C4-2B (cell line): ENCODE measurements at regions not wholly inside any gene's neighbourhood (a gene's known extent, or its start where the extent isn't known, plus 50 kb on each side); places are given as distances from the start of the nearest gene placed in this dataset.

ENCODE experiments used
- H3K27ac ChIP-seq: fragments of 450-650 bp; 2 replicates; pipeline ENCODE4 v1.5.1; 2017
- ZFX ChIP-seq: fragments of 450-650 bp; IDR thresholded peaks from 2 replicates; pipeline ENCODE4 v1.6.1; 2017
- TF ChIP-seq, protein P1 (sequence below): fragments of 450-650 bp; conservative IDR thresholded peaks from 2 replicates; pipeline ENCODE4 v1.5.1; 2017; ENCODE audit warnings: mild to moderate bottlenecking

DNA sequence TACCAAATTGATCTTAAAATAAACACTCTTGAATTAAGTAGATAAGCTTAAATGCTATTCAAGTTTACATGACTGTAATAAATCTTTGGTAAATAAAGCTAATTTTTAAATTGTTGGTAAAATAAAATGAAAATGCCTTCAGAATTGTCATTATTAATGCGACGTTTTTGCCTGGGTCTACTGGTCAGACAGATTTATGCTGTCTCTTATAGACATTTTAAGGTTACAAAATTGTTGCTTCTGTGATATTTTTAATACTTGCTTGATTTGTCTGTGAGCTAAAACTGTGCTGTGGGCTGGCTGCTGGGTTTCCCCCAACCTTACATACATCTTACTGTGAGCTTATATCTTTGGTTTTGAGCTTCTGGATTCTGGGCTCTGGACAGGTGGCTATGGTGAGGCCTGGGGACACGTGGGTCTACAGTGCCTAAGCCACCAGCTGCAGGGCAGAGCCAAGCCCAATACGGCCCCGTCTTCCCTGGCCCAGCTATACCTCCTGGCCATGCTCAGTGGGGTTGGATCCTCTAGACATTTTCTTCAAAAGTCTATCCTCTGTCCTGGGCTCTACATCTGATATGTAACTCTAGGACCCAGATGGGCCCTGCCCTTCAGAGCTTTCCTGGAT is 81.4 kb downstream of the ETS2 start:
- no peak overlapping the region for H3K27ac ChIP-seq
- TF ChIP-seq ZFX, result no peak
- TF ChIP-seq, protein P1, sequence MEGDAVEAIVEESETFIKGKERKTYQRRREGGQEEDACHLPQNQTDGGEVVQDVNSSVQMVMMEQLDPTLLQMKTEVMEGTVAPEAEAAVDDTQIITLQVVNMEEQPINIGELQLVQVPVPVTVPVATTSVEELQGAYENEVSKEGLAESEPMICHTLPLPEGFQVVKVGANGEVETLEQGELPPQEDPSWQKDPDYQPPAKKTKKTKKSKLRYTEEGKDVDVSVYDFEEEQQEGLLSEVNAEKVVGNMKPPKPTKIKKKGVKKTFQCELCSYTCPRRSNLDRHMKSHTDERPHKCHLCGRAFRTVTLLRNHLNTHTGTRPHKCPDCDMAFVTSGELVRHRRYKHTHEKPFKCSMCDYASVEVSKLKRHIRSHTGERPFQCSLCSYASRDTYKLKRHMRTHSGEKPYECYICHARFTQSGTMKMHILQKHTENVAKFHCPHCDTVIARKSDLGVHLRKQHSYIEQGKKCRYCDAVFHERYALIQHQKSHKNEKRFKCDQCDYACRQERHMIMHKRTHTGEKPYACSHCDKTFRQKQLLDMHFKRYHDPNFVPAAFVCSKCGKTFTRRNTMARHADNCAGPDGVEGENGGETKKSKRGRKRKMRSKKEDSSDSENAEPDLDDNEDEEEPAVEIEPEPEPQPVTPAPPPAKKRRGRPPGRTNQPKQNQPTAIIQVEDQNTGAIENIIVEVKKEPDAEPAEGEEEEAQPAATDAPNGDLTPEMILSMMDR, result no peak

DNA sequence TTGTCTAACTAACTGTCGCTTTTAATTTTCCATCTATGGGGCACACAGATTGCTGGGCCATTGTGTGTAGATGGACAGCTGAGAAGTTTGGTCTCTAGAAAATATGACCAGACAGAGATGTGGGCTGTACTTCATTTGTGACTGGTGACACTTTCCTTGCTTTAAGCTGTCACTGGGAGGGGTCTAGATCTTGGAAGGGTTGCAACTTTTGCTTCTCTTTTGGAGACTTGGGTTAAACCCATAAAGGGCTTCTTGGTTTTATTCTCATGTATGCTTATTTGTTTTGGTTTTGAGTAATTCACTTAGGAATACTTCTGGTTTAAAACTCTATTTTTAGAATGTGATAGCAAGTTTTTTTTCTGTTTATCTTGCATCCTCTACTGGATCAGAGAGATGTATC is 80.2 kb downstream of the ETS2 start:
- no peak overlapping the region for H3K27ac ChIP-seq
- TF ChIP-seq, protein P1, result no peak
- TF ChIP-seq ZFX, result no peak

DNA sequence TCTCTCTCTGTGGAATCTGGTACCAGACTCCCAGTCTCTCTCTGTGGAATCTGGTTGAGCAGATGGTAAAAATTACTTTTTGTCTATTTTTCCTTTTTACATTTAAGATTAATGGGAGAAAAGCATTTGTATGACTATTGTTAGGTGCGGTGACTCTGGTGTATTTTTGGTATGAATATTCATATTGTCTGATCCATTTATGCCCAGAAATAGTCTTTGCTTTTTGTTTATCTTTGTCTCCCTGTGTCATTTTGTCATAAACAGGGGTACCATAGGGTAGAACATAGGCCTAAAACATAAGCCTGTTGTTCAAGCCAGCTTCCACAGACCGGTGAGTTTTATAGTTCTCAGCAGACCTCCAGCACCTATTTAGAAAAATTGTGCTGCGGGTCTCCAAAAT is 78.7 kb downstream of the ETS2 start:
- TF ChIP-seq, protein P1, result no peak
- no peak for TF ChIP-seq ZFX
- H3K27ac ChIP-seq, result no peak overlapping the region

DNA sequence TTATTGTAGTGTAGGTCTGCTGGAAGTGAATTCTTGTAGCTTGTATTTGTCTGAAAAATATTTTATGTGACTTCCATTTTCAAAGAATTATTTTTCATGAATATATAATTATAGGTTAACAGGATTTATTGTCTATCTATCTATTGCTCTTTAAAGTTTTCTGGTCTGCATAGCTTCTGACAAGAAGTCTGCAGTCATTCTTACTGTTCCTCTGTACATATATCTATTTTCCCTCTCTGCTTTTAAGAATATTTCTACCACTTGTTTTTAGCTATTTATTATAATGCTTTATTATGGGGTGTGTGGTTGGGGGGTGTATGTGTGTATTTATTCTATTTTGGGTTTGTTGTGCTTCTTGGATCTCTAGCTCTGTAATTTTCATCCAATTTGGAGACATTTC is 77.4 kb downstream of the ETS2 start:
- no peak overlapping the region for H3K27ac ChIP-seq
- TF ChIP-seq, protein P1, result no peak
- TF ChIP-seq ZFX, result no peak

DNA sequence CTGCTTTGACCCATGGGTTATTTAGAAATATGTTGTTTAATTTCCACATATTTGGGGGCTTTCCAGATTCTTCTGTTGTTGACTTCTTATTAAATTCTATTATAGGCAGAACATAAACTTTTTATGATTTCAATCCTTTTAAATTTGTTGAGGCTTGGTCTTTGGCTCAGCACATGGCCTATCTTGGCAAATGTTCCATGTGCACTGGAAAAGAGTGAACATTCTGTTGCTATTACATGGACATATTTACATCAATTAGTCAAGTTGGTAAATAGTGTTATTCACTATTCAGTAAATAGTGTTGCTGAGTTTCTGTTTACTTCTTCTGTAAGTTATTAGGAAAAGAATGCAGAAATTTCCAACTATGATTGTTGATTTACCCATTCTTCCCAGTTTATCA is 75.4 kb downstream of the ETS2 start:
- TF ChIP-seq, protein P1, result no peak
- TF ChIP-seq ZFX, result no peak

DNA sequence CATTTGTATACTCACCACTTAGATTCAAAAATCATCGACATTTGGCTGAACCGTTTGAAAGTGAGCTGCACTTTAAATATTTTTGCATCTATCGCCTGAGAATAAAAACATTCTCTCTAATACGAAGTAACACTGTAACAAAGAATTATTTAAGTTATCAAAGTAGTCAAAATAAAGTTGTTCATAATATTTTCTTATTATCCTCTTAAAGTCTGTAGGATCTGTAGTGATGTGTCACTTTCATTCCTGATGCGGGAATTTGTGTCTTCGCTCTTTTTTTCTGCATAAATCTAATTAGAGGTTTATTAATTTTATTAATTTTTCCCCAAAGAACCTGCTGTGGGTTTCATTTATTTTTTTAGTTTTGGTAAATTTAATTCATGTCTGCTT is 74.8 kb downstream of the ETS2 start:
- TF ChIP-seq, protein P1, result no peak
- TF ChIP-seq ZFX, result no peak
- H3K27ac ChIP-seq, result no peak overlapping the region

More for the DNA sequence above, 75.4 kb downstream of the ETS2 start:
- H3K27ac ChIP-seq, result no peak overlapping the region

DNA sequence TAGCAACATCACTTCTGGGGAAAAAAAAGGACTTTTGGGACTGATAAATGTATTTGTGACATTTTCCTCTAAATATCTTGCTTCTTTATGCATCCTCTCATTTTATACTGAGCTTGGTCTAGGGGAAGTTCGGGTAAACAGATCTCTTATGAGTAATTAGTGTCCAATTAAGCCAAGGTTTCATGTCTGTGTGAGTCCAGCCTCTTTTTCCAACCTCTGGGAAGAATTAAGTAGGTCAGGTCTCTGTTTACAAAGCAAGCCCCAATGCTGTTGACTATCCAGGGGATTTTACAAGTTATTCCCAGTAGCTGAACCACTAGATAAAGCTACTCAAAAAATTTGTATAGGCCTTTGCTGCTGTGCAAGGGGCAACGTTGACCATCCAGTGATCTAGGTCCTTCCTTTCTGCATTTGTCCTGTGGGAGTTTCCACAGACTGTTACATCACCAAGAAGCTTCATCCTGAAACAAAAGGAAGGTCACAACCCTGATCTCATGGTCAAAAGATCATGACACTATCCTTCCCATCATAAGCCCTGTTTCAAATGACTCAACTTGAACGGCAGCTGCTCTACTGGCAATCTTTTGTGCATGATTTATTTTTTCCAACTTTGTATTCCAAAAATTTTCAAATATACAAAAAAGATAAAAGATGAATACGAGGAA is 74.3 kb downstream of the ETS2 start:
- H3K27ac ChIP-seq, result no peak overlapping the region
- TF ChIP-seq ZFX, result no peak
- TF ChIP-seq, protein P1, result no peak
